Karpas-422 (cell line): ENCODE measurements at regions not wholly inside any gene's neighbourhood (a gene's known extent, or its start where the extent isn't known, plus 50 kb on each side); places are given as distances from the start of the nearest gene placed in this dataset.

Experiments
- DNase-seq: peaks from one replicate; pipeline ENCODE4 v3.0.0-alpha.2; 2015
- H2AFZ ChIP-seq: fragments of 200-600 bp; sonication (generic); 2 replicates; pipeline ENCODE4 v1.6.1; 2014; ENCODE audit warnings: antibody characterized with exemption, low read length, mixed read lengths
- H3K27ac ChIP-seq: fragments of 200-600 bp; sonication (generic); 2 replicates; pipeline ENCODE4 v1.5.1; 2014; ENCODE audit warnings: mild to moderate bottlenecking, low read length, moderate library complexity
- H3K27me3 ChIP-seq: fragments of 200-600 bp; sonication (generic); 2 replicates; pipeline ENCODE4 v1.6.1; 2014; ENCODE audit warnings: low read length, mixed read lengths
- H3K36me3 ChIP-seq: fragments of 200-600 bp; sonication (generic); 2 replicates; pipeline ENCODE4 v1.6.1; 2014; ENCODE audit warnings: low read length, mixed read lengths; ENCODE audit not compliant: insufficient read depth
- H3K4me1 ChIP-seq: fragments of 200-600 bp; sonication (generic); 2 replicates; pipeline ENCODE4 v1.6.1; 2014; ENCODE audit warnings: mild to moderate bottlenecking, low read length, mixed read lengths
- H3K4me2 ChIP-seq: fragments of 200-600 bp; sonication (generic); 2 replicates; pipeline ENCODE4 v1.6.1; 2014; ENCODE audit warnings: low read length, low read depth, mild to moderate bottlenecking; ENCODE audit not compliant: poor library complexity, severe bottlenecking
- H3K4me3 ChIP-seq: fragments of 200-600 bp; sonication (generic); 2 replicates; pipeline ENCODE4 v1.5.1; 2014; ENCODE audit warnings: mild to moderate bottlenecking, antibody characterized with exemption, low read length, mixed read lengths
- H3K79me2 ChIP-seq: fragments of 200-600 bp; sonication (generic); 2 replicates; pipeline ENCODE4 v1.6.1; 2014; ENCODE audit warnings: mild to moderate bottlenecking, low read length, mixed read lengths
- H3K9ac ChIP-seq: fragments of 200-600 bp; sonication (generic); 2 replicates; pipeline ENCODE4 v1.6.0; 2014; ENCODE audit warnings: low read length
- H3K9me2 ChIP-seq: fragments of 200-600 bp; sonication (generic), shearing (Covaris generic); replicated peaks from 2 replicates; pipeline ENCODE4 v1.6.0; 2014; ENCODE audit warnings: mild to moderate bottlenecking, low read length, moderate library complexity; ENCODE audit not compliant: insufficient read depth
- H3K9me3 ChIP-seq: fragments of 300-700, 200-600 bp; sonication (generic); 2 replicates; pipeline ENCODE4 v1.6.1; 2014; ENCODE audit warnings: low read length, mixed read lengths
- H4K20me1 ChIP-seq: fragments of 200-600 bp; sonication (generic); 2 replicates; pipeline ENCODE4 v1.6.1; 2014; ENCODE audit warnings: mild to moderate bottlenecking, antibody characterized with exemption, low read length, low read depth; ENCODE audit not compliant: insufficient read depth

DNA sequence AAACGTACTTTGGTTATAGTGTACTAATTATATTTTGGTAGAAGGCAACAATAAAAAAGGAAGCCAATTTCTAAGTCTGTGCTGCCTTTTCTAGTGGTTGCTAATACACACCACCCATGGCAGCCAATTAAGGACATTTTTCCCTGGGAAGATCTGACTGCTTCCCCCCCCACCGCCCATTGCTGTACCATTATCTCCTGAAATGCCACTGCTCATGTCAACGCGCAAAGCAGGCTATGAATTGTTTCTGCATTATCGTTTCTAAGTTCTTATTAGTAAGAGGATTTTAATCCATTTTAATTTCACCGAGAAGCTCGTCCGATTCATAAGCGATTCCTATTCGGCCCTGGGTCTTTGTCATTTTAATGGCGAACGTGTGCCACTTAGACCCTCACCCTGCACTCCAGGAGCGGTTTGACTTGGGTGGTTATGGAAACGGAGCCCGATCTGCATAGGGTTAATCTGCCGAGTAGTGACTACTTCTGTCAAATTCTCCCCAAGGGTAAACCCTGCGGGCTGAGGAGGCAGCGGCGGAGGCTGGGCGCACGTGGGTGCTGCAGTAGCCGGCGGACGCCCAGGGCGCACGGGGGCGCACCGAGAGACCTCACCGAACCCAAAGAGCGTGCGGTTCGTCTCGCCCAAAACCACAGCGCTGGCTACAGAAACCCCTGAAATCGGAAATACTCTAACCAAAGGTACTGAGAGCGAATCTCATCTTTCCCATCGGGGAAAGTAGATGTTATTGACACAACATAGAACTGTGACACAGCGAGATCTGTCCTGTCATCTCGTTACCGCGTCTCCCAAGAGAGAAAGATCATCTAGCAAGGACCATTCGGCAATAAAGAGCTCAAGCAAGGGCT lies 55.8 kb upstream of the SHC3 start:
- no peaks in the 10 kb centered on the region for H3K9me2 ChIP-seq
- peak; percentile 59 for DNase-seq
- peak overlapping the region; percentile 60 for H3K4me2 ChIP-seq
- H3K27ac ChIP-seq, result no peak overlapping the region
- H3K4me1 ChIP-seq, result peaks cover 15% of the 10 kb centered on the region
- no peaks in the 10 kb centered on the region for H3K79me2 ChIP-seq
- H3K9me3 ChIP-seq, result no peaks in the 10 kb centered on the region
- peak overlapping the region; percentile 40; the same call in 1 of the 2 replicates for H2AFZ ChIP-seq
- no peak overlapping the region for H3K9ac ChIP-seq
- 0 out of 2 replicates have a peak, but pooled peaks cover 4% of the 10 kb centered on the region for H3K27me3 ChIP-seq
- H3K36me3 ChIP-seq, result no peaks in the 10 kb centered on the region
- H4K20me1 ChIP-seq, result no peaks in the 10 kb centered on the region
- H3K4me3 ChIP-seq, result peak overlapping the region; percentile 3; the same call in 1 of the 2 replicates

DNA sequence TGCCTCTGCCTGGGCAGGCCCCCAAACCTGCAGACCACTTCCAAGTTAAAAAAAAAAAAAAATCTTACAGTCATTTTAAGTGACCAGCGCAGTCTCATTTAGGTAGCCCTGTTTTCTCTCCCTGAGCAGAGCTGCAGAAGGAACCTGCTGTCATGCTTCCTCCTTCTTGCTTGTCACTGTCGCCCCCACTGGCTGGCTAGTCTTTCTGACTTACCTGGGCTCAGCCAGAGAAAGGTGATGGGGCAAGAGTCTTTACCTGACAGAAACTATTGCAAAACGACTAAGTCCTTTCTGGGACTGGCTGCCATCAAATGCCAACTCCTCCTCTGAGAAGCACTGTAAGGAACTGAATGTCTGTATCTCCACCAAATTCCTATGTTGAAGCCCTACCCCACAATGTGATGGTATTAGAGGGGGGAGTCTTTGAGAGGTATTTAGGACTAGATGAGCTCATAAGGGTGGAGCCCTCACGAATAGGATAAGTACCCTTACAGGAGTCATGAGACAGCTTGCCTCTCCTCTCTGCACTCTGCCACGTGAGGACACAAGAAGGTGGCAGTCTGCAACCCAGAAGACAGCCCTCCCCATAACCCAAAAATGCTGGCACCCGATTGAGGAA lies 58.4 kb upstream of the SHC3 start:
- Histone ChIP-seq H3K27ac (no peak overlapping the region), H3K36me3 (no peaks in the 10 kb centered on the region), H3K9me2 (no peaks in the 10 kb centered on the region), H2AFZ (no peak overlapping the region), H3K27me3 (0 out of 2 replicates have a peak, but pooled peaks cover 4% of the 10 kb centered on the region), H3K4me1 (peaks cover 15% of the 10 kb centered on the region), H4K20me1 (no peaks in the 10 kb centered on the region), H3K9me3 (no peaks in the 10 kb centered on the region), H3K4me2 (no peak overlapping the region), H3K4me3 (no peak overlapping the region), H3K9ac (no peak overlapping the region), H3K79me2 (no peaks in the 10 kb centered on the region)
- DNase-seq, result no peak

DNA sequence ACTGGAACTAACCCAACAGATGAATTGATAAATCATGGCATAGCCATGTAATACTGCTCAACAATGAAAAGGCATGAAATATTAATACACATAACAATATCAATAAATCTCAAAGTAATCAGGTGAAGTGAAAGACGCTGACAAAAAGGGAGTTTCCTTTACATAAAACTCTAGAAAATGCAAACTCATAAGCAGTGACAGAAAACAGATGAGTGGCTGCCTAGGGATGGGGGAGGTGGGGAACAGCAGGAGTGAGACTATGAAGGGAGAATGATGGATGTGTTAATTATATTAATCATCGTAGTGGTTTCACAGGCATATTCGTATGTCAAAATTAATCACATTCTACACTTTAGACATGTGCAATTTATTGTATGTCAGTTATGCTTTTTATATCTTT lies 59.8 kb upstream of the SHC3 start:
- Histone ChIP-seq H4K20me1 (no peaks in the 10 kb centered on the region), H3K27ac (no peak overlapping the region), H3K79me2 (no peaks in the 10 kb centered on the region), H3K4me3 (no peak overlapping the region), H3K4me2 (no peak overlapping the region), H2AFZ (no peak overlapping the region), H3K9ac (no peak overlapping the region), H3K4me1 (peaks cover 11% of the 10 kb centered on the region; the same call in 1 of the 2 replicates), H3K27me3 (0 out of 2 replicates have a peak, but pooled peaks cover 4% of the 10 kb centered on the region), H3K9me2 (no peaks in the 10 kb centered on the region), H3K36me3 (no peaks in the 10 kb centered on the region), H3K9me3 (no peaks in the 10 kb centered on the region)
- DNase-seq, result no peak

DNA sequence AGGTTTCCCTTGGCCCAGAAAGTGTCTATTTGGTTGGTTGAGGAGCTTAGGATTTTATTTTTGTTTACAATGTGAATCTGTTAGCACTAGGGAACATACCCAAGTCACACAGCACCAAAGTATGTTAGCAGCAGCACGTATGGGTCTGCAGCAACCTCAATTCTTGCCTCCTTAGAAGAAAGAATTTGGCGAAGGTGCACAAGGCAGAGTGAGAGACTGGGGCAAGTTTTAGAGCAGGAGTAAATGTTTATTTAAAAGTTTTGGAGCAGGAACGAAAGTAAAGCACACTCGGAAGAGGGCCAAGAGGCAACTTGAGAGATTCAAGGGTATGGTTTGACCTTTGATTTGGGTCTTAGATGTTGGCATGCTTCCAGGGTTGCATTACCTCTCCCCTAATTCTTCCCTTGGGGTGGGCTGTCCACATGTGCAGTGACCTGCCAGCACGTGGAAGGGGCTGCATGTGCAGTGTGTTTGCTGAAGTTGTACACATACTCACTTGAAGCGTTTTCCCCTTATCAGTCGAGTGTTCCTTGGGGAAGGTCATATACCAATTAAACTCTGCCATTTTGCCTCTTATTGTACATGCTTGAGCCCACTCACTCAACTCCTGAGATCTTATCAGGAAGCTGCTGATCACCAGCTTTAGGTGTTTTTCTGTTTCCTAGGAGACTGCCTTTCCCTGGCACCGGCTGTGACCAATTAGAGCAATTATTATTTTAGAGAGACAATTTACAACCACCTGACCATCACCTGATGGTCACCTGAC lies 64.9 kb upstream of the SHC3 start:
- no peaks in the 10 kb centered on the region for H3K79me2 ChIP-seq
- no peaks in the 10 kb centered on the region for H3K4me1 ChIP-seq
- H3K36me3 ChIP-seq, result no peaks in the 10 kb centered on the region
- H3K27me3 ChIP-seq, result no peaks in the 10 kb centered on the region
- no peak overlapping the region for H3K9ac ChIP-seq
- H3K9me3 ChIP-seq, result no peaks in the 10 kb centered on the region
- H3K4me2 ChIP-seq, result no peak overlapping the region
- DNase-seq, result no peak
- no peaks in the 10 kb centered on the region for H4K20me1 ChIP-seq
- H3K27ac ChIP-seq, result no peak overlapping the region
- H3K9me2 ChIP-seq, result no peaks in the 10 kb centered on the region
- no peak overlapping the region for H2AFZ ChIP-seq
- H3K4me3 ChIP-seq, result no peak overlapping the region

DNA sequence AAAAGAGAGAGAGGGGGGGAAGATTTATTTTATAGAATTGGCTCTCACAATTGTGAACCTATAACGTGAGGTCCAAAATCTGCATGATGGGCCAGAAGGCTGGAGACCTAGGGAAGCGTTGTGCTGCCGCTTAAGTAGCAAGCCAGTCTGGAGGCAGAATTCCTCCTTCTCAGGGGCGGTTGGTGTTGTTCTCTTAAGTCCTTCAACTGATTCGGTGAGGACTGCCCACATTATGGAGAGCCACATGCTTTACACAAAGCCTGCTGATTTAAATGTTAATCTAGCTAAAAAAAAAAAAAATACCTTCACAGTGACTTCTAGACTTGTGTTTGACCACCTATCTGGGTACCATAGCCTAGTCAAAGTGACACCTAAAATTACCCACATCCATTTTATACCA lies 64.2 kb upstream of the CKS2 start:
- H3K9me3 ChIP-seq, result no peaks in the 10 kb centered on the region
- no peak overlapping the region for H3K4me2 ChIP-seq
- no peaks in the 10 kb centered on the region for H3K36me3 ChIP-seq
- peaks cover 6% of the 10 kb centered on the region for H3K4me1 ChIP-seq
- H3K9ac ChIP-seq, result no peak overlapping the region
- H4K20me1 ChIP-seq, result no peaks in the 10 kb centered on the region
- H2AFZ ChIP-seq, result no peak overlapping the region
- DNase-seq, result no peak
- no peak overlapping the region for H3K27ac ChIP-seq
- H3K9me2 ChIP-seq, result no peaks in the 10 kb centered on the region
- no peaks in the 10 kb centered on the region for H3K27me3 ChIP-seq
- no peak overlapping the region for H3K4me3 ChIP-seq
- H3K79me2 ChIP-seq, result no peaks in the 10 kb centered on the region

DNA sequence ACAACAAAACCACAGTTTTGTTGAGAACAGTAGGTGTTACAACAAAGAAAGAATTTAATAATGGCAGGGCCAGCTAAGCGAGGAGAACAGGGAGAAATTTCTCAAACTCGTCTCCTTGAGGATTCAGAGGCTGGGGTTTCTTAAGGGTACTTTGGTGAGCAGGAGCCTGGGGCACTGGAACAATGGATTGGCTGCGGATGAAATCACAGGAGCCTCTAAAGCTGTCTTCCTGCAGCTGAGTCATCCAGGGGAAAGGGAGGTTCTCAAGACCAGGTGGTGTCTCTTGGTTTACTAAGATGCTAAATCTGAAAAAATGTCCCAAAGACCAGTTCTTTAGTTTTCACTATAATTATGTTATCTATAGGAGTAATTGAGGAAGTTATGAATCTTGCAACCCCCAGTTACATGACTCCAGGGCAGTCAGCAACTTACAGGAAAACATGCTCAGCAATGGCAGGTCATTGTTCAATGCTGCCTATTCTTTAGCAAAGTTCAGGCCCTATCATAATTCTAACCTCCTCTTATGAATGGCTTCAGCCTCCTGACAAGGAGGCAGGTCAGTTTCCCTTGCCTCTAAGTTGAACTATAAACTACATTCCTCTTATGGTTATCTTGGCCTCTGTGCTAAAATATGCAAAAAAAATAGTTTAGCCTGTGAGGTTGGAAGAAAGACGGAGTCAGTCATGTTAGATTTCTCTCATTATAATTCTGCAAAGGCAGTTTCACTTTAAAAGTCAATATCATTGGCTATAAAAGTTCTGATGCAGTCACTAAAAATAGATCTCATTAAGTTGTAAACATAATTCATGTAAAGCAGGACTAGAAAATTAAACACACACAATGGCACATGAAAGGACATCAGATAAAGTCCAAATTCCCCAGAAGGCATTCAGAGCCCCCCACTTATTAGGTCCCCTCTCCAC lies 63.3 kb upstream of the CKS2 start:
- H3K9me2 ChIP-seq, result no peaks in the 10 kb centered on the region
- H3K4me3 ChIP-seq, result no peak overlapping the region
- no peak for DNase-seq
- H3K27ac ChIP-seq, result no peak overlapping the region
- H3K9ac ChIP-seq, result no peak overlapping the region
- H3K9me3 ChIP-seq, result peaks cover 4% of the 10 kb centered on the region; the same call in 1 of the 2 replicates
- H3K79me2 ChIP-seq, result no peaks in the 10 kb centered on the region
- H3K4me1 ChIP-seq, result peaks cover 6% of the 10 kb centered on the region
- H4K20me1 ChIP-seq, result no peaks in the 10 kb centered on the region
- no peaks in the 10 kb centered on the region for H3K36me3 ChIP-seq
- H3K4me2 ChIP-seq, result no peak overlapping the region
- H3K27me3 ChIP-seq, result no peaks in the 10 kb centered on the region
- H2AFZ ChIP-seq, result no peak overlapping the region

DNA sequence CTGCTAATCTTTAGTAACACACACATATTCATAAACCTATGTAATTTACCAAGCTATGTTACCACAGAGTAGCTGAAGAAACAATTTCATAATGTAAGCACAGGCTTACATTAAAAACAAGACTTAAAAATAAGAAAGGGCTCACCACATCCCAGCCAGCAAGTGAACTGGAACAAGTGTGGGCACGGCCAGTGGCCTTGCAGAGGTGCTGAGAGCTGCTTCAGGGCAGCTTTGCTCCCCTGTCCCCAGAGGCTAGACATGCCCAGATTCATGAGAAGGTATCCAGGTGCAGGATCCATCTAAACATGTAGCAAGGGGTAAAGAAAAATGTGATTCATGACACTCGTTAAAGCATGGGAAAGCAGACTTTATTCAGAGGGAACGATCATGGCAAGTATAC lies 62.0 kb upstream of the CKS2 start:
- Histone ChIP-seq H3K36me3 (no peaks in the 10 kb centered on the region), H3K4me2 (no peak overlapping the region), H3K4me3 (no peak overlapping the region), H2AFZ (no peak overlapping the region), H4K20me1 (no peaks in the 10 kb centered on the region), H3K27me3 (no peaks in the 10 kb centered on the region), H3K9me2 (no peaks in the 10 kb centered on the region), H3K4me1 (peaks cover 6% of the 10 kb centered on the region), H3K79me2 (no peaks in the 10 kb centered on the region), H3K9ac (no peak overlapping the region), H3K9me3 (peaks cover 11% of the 10 kb centered on the region), H3K27ac (no peak overlapping the region)
- no peak for DNase-seq
